ENCODE measurements at regions not wholly inside any gene's neighbourhood (a gene's known extent, or its start where the extent isn't known, plus 50 kb on each side); places are given as distances from the start of the nearest gene placed in this dataset.

GRCh38 chr18:28635530-28635929, 458.6 kb upstream of the CDH2 start:
- SMC1A ChIA-PET (ENCODE audit: uncharacterized antibody, unreplicated experiment) = no interaction called here
- CTCF ChIA-PET = interaction anchor here (1.4 kb wide), 1 partner anchor 10 kb away, joined by 3 read pairs; no protein-coding TSS in a partner anchor
- Histone ChIP-seq H3K4me3 (no peak overlapping the region), H3K36me3 (ENCODE audit: control insufficient read depth in 2 of 2, insufficient read depth in 2 of 2, low read length in 1 of 2) (no peaks in the 10 kb centered on the region), H3K9me3 (replicated peaks; ENCODE audit: control insufficient read depth, insufficient read depth, low read length) (no peaks in the 10 kb centered on the region), H3K27me3 (replicated peaks in 1 of 2; ENCODE audit: control insufficient read depth in 2 of 2, insufficient read depth in 2 of 2, low read length in 1 of 2) (no peaks in the 10 kb centered on the region), H2AFZ (ENCODE audit: control insufficient read depth, low read depth, low read length) (no peak overlapping the region), H3K4me2 (ENCODE audit: control insufficient read depth, insufficient read depth) (no peak overlapping the region), H3K4me1 (ENCODE audit: control insufficient read depth, insufficient read depth, low read length) (no peaks in the 10 kb centered on the region), H3K79me2 (ENCODE audit: control insufficient read depth, insufficient read depth, low read length) (no peaks in the 10 kb centered on the region), H3K27ac (ENCODE audit: control insufficient read depth, insufficient read depth) (no peak overlapping the region), H4K20me1 (ENCODE audit: control insufficient read depth, insufficient read depth) (no peaks in the 10 kb centered on the region), H3K9ac (ENCODE audit: control insufficient read depth, insufficient read depth, low read length) (no peak overlapping the region)
- RAD21 ChIA-PET (ENCODE audit: unreplicated experiment) = no interaction called here
- POLR2A ChIA-PET = no interaction called here
- FAIRE-seq (no peak), ATAC-seq (no peak), DNase-seq (ENCODE audit: low read depth, low spot score) (no peak)
- in situ Hi-C loops (cut with MboI) (no loop called here), intact Hi-C loops (cut with micrococcal nuclease; ENCODE audit: unreplicated experiment) (no loop called here)
- no TSS peak for BruUV-seq (replicated peaks)
- no peak for TF ChIP-seq RAD51 (IDR thresholded peaks at IDR 0.05)
- no peak for TF ChIP-seq CHD2 (IDR thresholded peaks at IDR 0.05; ENCODE audit: borderline replicate concordance, low read depth, low read length)
- no peak for TF ChIP-seq ZNF24 (IDR thresholded peaks at IDR 0.05)
- no peak for TF ChIP-seq RCOR1 (conservative IDR thresholded peaks at IDR 0.05; ENCODE audit: low read depth, low read length)

GRCh38 chr18:28626756-28627155, 449.8 kb upstream of the CDH2 start:
- intact Hi-C loops (cut with micrococcal nuclease; ENCODE audit: unreplicated experiment) (no loop called here), in situ Hi-C loops (cut with MboI) (no loop called here)
- SMC1A ChIA-PET (ENCODE audit: uncharacterized antibody, unreplicated experiment) = interaction anchor here (1.0 kb wide), 1 partner anchor 59 kb away, joined by 3 read pairs; no protein-coding TSS in a partner anchor
- no peak for DNase-seq (ENCODE audit: low read depth, low spot score)
- H3K4me1 ChIP-seq (ENCODE audit: control insufficient read depth, insufficient read depth, low read length) = no peaks in the 10 kb centered on the region
- no TSS peak for BruUV-seq (replicated peaks)
- H3K36me3 ChIP-seq (ENCODE audit: control insufficient read depth in 2 of 2, insufficient read depth in 2 of 2, low read length in 1 of 2) = no peaks in the 10 kb centered on the region
- no peak for ATAC-seq
- TF ChIP-seq EZH2 (IDR thresholded peaks at IDR 0.05; ENCODE audit: borderline replicate concordance, control insufficient read depth, low read depth, low read length) (no peak), POU2F2 (IDR thresholded peaks at IDR 0.05; ENCODE audit: borderline replicate concordance, low read depth, low read length) (no peak), DPF2 (IDR thresholded peaks at IDR 0.05) (no peak), SMAD1 (IDR thresholded peaks at IDR 0.05; ENCODE audit: low read depth, partially characterized antibody) (no peak), SKIL (IDR thresholded peaks at IDR 0.05; ENCODE audit: low read depth, poor library complexity, severe bottlenecking) (no peak), USF2 (IDR thresholded peaks at IDR 0.05; ENCODE audit: borderline replicate concordance, low read depth, low read length) (no peak)
- H2AFZ ChIP-seq (ENCODE audit: control insufficient read depth, low read depth, low read length) = no peak overlapping the region
- no peak overlapping the region for H3K27ac ChIP-seq (ENCODE audit: control insufficient read depth, insufficient read depth)
- CTCF ChIA-PET = no interaction called here
- no peak overlapping the region for H3K4me3 ChIP-seq
- RAD21 ChIA-PET (ENCODE audit: unreplicated experiment) = no interaction called here
- no peaks in the 10 kb centered on the region for H3K9me3 ChIP-seq (replicated peaks; ENCODE audit: control insufficient read depth, insufficient read depth, low read length)
- H3K27me3 ChIP-seq (replicated peaks in 1 of 2; ENCODE audit: control insufficient read depth in 2 of 2, insufficient read depth in 2 of 2, low read length in 1 of 2) = no peaks in the 10 kb centered on the region
- no peak for FAIRE-seq
- H4K20me1 ChIP-seq (ENCODE audit: control insufficient read depth, insufficient read depth) = no peaks in the 10 kb centered on the region
- no peak overlapping the region for H3K4me2 ChIP-seq (ENCODE audit: control insufficient read depth, insufficient read depth)
- POLR2A ChIA-PET = no interaction called here
- H3K9ac ChIP-seq (ENCODE audit: control insufficient read depth, insufficient read depth, low read length) = no peak overlapping the region
- no peaks in the 10 kb centered on the region for H3K79me2 ChIP-seq (ENCODE audit: control insufficient read depth, insufficient read depth, low read length)
